HG03196 (cell line): ENCODE measurements at regions not wholly inside any gene's neighbourhood (a gene's known extent, or its start where the extent isn't known, plus 50 kb on each side); places are given as distances from the start of the nearest gene placed in this dataset.

Source experiments
- ATAC-seq: cut with Tn5 transposase; IDR thresholded peaks from one replicate; pipeline ENCODE4 v1.9.1; 2021; ENCODE audit not compliant: unreplicated experiment

DNA sequence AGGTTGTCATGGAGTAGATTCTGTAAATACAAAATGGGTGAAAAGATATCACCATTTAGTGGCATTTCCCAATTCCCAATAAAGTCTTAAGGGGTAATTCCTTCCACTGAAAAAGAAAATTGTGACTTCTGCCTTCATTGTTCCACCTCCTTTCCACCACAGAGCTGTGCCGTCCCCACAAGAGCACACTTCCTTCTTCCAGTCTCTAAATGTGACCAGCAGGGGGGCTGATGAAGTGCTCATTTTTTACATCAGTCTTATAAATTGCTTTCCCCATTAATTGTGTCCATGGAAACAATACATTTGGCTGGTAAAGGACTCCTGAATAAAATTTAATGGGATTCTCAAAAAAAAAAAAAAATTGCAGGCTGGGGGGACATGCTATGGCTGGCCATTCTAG is 260.8 kb upstream of the PSMD7 start:
- ATAC-seq: no peak

DNA sequence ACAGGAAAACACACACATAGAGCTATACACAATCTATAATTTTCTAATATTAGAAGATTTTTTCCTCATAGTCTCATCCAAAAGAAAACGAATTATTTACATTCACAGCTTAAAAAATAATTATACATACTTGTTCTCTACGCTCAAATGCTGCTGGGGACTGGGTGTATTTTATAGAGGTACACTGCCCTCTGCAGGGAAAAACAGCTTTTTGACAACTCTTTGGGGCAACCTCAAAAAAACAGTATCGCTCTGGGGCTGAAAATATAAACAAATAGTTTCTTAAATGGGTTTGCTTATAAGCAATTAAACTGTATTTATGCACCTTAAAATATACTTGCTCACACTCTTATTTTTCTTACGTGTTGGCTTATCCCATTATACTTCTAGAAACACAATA is 261.8 kb upstream of the PSMD7 start:
- no peak for ATAC-seq

DNA sequence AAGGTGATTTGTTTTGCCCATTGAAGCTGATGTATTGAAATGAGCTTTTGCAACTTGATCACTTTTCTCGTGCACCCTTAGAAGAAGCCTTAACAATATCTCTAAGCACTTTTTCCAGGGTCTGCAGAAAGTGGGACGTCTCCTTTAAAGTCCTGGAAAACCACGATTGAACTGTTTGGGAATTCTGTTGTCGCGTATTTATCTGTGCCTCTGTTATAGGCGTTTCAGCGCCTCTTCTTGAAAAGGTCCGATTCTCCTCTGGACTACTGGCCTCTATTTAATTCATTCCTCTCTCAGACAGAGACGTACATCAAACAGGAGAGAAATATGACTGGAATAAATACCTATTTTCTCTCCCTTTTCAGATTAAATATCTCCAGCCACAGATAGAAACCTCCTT is 262.4 kb upstream of the PSMD7 start:
- no peak for ATAC-seq

DNA sequence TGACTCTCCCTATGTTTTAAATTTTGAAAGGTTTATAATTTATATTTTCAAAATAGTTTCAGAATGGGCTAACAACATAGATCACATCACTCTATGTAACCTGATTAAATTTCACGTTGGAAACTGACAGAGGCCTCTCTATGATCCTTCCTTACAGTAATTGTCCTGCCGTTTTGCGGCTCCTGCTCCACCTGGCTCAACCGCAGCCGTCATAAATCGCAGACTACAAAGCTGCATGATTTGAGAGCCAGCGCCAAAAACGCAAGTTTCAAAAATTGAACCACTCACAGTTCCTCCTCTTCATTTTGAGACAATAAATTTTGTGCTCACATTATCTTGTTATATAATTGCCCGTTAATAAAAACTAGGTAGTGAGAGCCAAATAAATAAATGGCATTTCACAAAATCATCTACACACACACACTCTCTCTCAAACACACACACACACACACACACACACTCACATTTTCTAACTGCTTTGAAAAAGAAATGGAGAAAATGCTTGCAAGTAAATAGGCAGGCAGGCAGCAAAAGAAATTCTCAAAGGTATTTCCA is 263.1 kb upstream of the PSMD7 start:
- no peak for ATAC-seq

DNA sequence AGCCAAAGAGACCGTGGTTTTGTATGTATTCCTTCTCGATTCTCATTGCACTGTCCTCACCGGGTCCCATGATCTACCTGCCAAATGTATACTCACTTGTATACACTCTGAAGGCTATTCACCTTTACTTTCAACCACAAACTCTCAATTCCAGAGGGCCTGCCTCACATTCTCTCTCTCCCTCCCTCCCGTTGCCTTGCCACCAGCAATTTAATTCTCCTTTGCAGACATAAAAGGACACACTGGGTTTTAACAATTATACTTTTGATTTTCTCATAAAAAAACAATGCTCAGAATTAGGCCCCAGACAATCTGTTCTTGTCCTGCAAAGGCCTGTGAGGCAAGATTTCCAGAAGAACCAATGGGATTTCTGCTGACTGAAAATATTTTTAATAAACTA is 265.1 kb upstream of the PSMD7 start:
- ATAC-seq: no peak

DNA sequence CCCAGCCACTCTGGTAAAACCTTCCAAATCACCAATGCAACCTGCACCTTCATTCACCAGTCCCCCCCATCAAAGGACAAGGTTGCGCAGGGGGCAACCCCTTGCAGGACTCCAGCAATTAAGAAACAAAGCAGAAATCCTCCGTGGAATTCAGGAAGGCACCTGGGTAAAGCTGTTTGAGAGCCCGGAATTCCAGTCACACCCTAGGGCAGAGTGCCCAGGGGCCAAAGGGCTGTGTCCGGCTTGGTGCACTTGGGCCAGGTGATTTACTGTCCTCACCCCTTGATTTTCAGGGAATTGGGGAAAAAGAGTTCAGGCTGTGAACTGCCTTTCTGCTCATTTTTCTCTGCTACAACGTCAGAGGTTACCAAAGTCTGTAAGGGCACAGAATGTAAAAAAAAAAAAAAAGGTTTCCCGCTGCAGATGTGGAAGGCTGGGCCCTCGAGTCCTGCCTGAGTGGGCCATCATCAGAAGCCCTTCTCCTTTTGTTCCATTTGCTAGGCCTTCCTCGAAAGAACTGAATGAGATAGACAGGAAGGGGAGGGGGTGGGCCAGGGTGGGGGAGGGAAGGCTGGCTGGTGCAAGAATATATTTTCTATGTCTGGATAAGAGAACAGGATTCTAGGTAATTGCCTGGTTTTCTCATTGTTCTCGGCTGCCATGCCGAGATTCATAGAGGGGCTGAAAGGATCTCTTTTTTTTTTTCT is 266.5 kb upstream of the PSMD7 start:
- ATAC-seq: no peak

DNA sequence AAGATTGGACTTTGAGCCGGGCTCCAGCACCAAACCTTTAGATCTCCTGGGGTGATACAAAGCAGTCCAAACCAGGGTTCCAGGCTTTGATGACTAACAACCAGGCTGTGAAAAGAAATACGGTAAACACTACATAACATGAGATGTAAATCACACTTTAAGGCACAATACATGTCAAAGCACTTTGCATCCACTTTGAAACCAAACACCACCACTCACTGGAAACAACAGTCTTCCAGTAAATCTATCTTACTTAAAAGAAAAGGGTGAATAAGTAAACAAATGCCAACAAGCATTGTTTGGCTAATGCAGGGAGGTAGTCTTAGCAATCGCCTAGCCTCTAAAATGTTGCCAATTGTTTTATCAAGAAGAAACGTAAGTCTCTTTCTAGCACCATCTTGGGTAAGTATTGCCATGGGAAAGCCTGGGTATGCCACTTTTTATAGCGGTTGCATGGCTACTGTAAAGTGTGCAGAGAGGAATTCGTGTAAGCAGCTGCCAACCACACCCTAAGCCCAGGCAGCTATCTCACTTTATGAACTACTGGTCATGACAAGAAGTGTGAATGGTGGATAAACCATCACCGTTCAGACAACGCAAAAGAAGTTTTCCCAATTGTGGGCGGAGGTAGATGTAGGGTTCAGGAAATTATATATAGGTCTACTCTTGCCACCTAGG is 267.4 kb upstream of the PSMD7 start:
- no peak for ATAC-seq

DNA sequence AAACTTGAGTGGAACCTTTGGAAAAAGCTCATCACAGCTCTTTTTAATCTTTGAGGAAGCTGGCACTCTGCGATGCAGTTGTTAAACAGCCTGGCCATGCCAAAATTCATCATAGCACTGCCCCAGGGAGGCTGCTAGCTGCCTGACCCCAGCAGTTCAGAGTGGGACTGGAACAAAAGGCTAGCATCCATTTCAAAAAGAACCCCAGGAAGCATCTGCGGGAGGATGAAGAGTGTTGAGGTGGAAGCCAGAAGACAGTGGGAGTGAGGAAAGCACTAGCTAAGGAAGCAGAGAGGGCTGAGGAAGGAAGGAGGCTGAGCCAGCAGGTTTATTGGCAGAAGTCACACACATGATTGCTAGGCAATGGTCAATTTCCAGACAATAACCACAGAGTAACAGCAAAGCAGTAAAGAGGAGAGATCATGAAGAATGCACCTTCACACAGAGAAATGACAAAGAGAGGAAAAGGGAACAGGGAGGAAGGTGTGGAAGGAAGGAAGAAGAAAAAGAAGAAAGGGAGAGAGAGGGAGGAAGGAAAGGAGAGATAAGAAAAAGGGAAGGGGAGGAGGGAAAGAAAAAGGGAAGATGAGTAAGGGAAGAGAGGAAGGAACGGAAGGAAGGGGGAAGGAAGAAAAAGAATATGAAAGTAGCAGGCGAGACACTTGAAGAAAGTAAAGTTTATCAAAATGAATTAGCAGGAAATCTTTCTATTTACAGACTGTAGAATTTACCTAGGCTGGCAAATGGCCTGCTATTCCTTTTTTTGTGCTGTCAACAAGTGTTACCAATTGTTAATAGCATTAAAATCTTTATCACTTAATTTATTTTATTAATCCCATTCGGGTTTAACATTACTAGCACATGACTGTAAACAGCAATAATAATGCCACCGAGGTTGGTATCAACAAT is 270.0 kb upstream of the PSMD7 start:
- ATAC-seq: no peak

DNA sequence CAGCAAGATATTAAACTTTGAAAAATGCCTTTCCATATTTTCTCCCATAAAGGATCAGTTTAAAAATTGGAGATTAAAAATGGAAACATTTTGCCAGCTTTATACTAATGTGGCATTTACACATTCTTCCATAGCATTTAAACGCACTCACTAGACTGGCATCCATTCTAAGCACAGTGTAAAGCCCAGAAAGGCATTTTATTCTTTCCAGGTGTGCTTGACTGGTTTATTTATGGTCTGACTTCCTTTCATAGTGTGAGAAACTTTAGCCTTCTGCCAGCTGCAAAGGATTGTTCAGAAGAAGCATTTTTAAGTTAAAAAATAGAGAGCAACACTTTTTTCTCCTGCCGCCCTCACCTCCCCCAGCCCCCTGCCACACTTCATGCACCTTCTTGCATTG is 271.7 kb upstream of the PSMD7 start:
- no peak for ATAC-seq

DNA sequence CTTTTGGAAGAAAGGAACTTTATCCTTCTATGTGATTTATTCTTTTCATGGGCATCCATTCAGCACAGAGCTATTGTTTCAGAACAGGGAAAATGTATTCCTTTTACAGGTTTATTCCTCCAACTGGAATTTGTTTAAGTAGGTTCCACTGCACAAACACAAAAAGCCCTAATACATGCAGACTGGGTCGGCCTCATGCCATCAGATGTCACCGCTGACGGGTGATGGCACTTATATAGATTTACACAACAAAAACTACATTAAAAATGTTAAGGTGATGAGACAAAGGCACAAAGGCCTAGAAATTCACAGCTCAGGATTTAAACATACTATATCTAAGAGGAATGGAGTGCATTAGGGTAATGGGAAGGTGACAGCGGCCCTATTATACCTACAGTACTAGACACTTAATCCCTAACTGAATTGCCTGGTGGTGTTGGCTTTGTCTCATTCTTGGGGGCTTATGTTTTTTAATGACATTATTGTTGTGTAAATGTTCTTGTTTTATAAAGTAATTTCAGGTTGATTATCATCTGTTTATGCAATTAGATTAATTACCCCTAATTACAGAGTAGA is 276.4 kb upstream of the PSMD7 start:
- no peak for ATAC-seq

DNA sequence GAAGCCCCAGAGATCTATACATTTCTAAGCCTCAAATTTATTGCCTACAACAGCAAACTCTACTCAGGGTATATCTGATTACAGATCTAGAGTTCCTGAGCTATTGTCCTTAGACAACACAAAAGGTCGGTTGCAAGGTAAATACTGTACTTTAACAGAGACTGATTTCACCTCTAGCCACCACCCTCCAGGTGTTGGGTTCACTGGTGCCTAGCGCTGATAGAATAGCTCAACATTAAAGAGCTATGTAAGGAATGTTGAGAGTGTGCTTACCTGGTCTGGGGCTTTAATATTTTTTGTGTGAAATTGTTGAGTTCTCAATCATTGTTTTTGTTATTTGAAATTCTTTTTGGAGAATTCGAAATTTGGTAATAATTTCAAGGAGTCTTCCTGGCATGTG is 277.0 kb upstream of the PSMD7 start:
- no peak for ATAC-seq

DNA sequence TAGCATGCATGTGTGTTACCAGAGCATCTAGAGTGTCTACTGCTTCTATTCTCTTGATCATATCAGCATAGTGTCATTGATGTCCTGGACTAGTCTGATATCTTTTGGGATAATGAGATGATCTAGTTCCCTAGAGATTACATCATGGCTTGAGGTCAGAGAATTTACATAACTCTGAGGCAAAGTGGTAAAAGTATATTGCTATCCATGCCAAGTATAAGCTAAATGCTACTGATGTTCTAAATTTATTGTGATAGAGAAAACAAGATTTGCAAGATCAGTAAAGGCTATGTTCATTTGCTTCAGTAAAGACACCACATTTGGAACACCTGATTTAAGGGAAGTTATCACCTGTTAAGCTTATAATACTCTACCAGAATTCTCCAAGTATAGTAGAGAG is 280.7 kb upstream of the PSMD7 start:
- no peak for ATAC-seq

DNA sequence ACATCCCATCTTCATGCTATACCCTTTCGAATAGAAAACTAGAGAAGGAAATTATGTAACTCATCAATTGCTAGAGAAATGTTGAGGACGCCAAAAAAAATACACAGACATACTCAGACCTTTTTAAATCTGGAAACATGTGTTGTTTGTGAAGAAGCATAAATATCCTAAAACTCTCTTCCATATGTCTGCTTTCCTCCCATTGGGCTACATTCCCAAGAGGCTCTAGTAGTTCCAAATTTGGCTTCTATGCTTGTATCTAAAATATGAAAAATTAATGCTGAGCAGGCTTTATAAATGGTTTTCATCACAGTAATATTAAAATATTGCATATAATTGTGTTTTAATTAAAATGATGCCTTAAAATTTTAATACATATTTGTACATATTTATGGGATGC is 297.9 kb upstream of the PSMD7 start:
- ATAC-seq: no peak

DNA sequence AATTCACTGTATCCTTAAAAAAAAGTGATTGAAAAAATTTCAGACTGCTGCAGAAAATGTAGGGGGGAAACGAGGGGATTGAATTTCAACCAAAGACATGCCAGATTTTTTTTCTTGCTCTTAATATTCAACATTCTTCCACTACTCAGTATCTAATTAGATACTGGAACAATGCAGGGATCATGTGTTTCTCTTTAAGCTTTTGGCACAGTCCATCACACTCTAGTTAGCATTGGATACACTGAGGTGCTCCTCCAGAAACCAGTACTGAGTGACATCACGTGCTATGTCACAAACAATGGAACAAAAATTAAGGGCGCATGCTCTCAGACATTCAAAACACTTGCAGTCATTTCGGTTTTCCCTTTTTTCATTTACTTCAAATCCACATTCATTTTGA is 298.6 kb upstream of the PSMD7 start:
- no peak for ATAC-seq

DNA sequence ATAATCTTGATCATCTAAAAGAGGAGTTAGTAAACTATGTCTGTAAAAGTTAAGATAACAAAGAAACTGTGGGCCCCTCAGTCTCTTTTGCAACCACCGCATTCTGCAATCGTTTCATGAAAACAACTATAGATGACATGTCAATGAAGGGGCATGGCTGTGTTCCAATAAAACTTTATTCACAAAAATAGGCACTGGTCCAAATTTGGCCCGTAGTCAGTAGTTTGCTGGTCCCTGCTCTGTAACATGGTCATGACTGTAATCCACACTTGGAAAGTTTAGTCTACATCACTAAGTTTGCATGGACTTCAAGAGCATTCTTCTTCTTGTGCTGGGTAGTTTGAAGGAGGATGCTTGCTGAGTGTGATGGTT is 299.3 kb upstream of the PSMD7 start:
- ATAC-seq: no peak

DNA sequence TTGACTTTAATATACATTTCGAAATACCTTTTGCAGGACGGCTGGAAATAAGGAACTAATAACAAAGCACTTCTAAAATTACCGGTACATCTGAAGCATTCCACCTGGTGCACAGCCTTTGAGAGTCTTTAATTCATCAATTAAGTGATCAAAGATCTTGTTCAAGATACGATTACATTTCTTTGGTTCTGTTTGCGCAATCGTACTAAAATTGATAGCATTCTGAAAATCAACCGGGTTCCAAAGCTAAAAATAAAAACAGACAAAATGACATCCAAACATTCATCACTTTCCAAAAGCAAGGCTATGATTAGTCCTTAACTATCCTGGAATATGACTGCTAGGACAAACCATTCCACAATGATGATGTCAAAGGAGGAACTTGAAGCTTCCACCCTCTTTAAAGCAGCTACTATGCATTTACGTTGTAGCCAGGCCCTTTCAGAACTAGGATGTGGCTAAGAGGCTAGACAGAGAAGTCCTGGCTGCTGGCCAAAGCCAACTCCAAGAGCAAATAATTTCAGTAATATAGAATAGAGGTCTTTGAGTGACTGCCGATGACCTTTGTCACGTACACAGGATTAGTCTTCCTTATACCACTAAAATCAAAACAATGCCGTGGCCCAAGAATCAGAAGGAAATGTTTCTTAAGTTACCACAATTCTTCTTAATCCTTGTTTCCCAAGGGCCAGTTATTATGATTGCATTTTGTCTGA is 299.8 kb upstream of the PSMD7 start:
- ATAC-seq: no peak

DNA sequence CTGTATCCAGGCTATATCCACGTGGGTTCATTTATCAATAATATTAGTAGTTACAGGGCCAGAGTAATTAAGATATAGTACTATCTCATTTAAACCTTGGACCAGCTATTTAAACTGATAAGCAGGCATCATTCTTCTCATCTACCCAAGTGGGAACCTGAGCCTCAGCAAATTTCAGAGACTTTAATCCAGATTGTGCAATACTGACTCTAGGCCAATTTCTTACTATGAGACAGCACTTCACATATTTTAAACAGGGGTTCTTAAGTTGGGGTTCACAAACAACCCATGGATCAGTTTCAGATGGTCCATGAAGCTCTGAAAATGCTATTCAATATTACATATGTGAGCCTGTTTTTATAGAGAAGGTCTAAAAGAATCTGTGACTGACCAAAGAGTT is 302.7 kb upstream of the PSMD7 start:
- ATAC-seq: no peak

DNA sequence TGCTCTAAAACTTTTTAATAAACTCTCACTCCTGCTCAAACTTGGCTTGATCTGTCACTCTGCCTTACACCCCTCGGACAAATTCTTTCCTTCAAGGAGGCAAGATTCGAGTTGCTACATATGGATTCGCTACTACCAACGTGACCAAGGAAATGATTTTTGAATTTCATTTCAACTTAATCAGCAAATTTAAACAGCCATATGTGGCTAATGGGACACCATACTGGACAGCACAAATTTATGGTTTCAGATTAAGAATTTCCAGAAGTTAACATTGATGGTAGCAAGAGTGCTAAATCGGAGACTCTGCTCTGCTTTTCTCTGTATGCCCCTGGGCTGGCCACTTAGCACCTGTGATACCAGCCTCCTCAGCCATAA is 318.2 kb upstream of the PSMD7 start:
- no peak for ATAC-seq

DNA sequence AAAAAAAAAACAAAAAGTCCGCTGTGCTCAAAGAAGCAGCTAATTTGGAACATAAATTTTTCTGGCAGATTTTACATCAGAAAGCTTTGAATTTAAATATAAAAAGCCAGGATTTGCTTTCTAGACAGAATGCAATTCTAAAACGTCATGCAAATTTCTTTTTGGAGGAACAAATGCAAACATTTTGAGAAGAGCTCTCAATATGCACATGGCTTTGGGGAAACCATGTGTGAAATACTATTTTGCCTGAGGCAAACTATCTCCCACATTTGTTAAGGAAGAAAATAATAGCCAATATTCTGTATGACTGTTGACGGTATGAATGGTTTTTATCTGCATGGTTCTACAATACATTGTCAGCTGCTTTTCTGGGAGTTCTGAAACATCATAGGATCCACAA is 320.0 kb upstream of the PSMD7 start:
- ATAC-seq: no peak

DNA sequence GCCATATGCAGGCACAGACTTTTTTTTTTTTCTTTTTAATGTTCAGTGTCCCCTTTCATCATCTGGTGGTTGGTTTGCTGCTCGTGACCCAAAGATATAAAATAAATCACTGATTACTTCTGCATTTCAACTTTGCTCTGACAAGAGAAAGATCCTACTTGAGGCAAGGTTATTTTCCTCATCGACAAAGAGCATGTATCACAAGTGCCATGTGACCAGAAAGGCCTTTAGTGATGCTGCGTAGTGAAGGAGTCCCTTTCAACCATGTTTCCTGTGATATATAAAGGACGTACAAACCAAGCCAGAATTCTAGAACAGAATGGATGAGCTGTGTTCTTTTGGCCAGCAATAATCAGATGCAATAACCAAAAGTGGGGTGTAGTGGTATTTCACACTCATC is 323.4 kb upstream of the PSMD7 start:
- ATAC-seq: no peak

DNA sequence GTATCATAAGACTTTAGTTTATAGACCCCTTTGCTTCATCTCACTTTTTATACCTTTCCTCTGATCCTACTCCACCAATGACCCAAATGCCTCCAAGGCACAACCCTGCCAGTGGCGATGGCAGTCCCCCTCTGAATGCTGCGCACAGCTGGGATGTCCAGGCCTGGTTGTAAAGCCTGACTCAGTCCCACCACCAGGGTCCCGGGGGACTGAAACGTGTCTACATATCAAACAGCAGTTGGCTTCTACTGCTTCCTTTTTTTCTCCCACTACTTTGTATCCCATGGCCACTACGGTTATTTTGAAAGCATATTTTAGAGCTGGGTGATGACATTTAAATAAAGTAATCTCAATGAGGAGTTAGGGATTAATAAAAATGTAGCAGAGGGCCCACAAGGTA is 329.8 kb upstream of the PSMD7 start:
- ATAC-seq: no peak
